H1 (cell line): ENCODE measurements at regions not wholly inside any gene's neighbourhood (a gene's known extent, or its start where the extent isn't known, plus 50 kb on each side); places are given as distances from the start of the nearest gene placed in this dataset.

ENCODE experiments used
- CTCF ChIA-PET: fragments of 300-600 bp; sonication (Branson Sonifier 250); formaldehyde crosslinking; loops from one replicate; lab custom pipeline; 2021; ENCODE audit not compliant: partially characterized antibody; lab: Charles Lee
- POLR2A ChIA-PET: fragments of 300-600 bp; sonication (Branson Sonifier 250); formaldehyde crosslinking; loops from one replicate; lab custom pipeline; 2021; ENCODE audit warnings: inconsistent platforms; ENCODE audit not compliant: partially characterized antibody; lab: Charles Lee
- DNase-seq, 2 experiments: peaks; one replicate each; pipeline versions ENCODE4 v3.0.0 to v3.0.0-alpha.2; 2010 to 2022; ENCODE audit warnings: low spot score in 2 of 2, low read depth in 1 of 2, mixed read lengths in 1 of 2
- FAIRE-seq: peaks from 2 replicates; lab custom pipeline; 2011; peaks lifted over from hg19 to GRCh38; lab: Jason Lieb, UNC
- H2AFZ ChIP-seq: 2 replicates; pipeline ENCODE4 v1.8.1; 2012; ENCODE audit warnings: low read length, inconsistent platforms
- H2AK5ac ChIP-seq: 2 replicates; pipeline ENCODE4 v1.6.1; 2013; ENCODE audit warnings: low read depth, low read length
- H2BK120ac ChIP-seq: replicated peaks from 2 replicates; pipeline ENCODE3; 2013; ENCODE audit warnings: low read depth, low read length, inconsistent platforms
- H2BK12ac ChIP-seq: 2 replicates; pipeline ENCODE4 v1.6.1; 2013; ENCODE audit warnings: low read depth, low read length
- H2BK15ac ChIP-seq: 2 replicates; pipeline ENCODE4 v1.6.1; 2013; ENCODE audit warnings: low read length
- H2BK20ac ChIP-seq: 2 replicates; pipeline ENCODE4 v1.6.1; 2013; ENCODE audit warnings: low read length
- H2BK5ac ChIP-seq: 2 replicates; pipeline ENCODE4 v1.6.1; 2013; ENCODE audit warnings: low read depth, low read length
- H3K14ac ChIP-seq: 2 replicates; pipeline ENCODE4 v1.6.1; 2013; ENCODE audit warnings: inconsistent platforms; ENCODE audit not compliant: insufficient read length
- H3K18ac ChIP-seq: 2 replicates; pipeline ENCODE4 v1.6.1; 2013; ENCODE audit warnings: low read length; ENCODE audit errors: extremely low read depth
- H3K23ac ChIP-seq: 2 replicates; pipeline ENCODE4 v1.6.1; 2013; ENCODE audit warnings: inconsistent platforms; ENCODE audit not compliant: insufficient read length
- H3K23me2 ChIP-seq: 2 replicates; pipeline ENCODE4 v1.6.1; 2013; ENCODE audit warnings: low read depth, low read length
- H3K27ac ChIP-seq: 2 replicates; pipeline ENCODE4 v1.6.1; 2011; ENCODE audit warnings: low read depth, low read length, inconsistent platforms
- H3K27me3 ChIP-seq, 4 experiments: replicated peaks in 1 of 4; 1 replicate in 1 of 4; 2 replicates in 3 of 4; pipeline versions ENCODE4 v1.6.1 to v1.8.1; 2011 to 2013; ENCODE audit warnings: low read length in 3 of 4, mild to moderate bottlenecking in 3 of 4, inconsistent platforms in 2 of 4, mixed read lengths in 2 of 4, moderate library complexity in 1 of 4; ENCODE audit not compliant: control insufficient read depth in 3 of 4, insufficient read depth in 3 of 4; ENCODE audit errors: extremely low read depth in 1 of 4
- H3K36me3 ChIP-seq, 4 experiments: 2 replicates each; pipeline versions ENCODE4 v1.6.1 to v1.8.1; 2011 to 2013; ENCODE audit warnings: mild to moderate bottlenecking in 4 of 4, low read length in 3 of 4, moderate library complexity in 2 of 4, control low read depth in 1 of 4, inconsistent platforms in 1 of 4; ENCODE audit not compliant: insufficient read depth in 4 of 4, control insufficient read depth in 2 of 4
- H3K4ac ChIP-seq: replicated peaks from 2 replicates; pipeline ENCODE3; 2013; ENCODE audit warnings: low read length, low read depth, mixed read lengths, inconsistent platforms; ENCODE audit not compliant: insufficient read length
- H3K4me1 ChIP-seq, 4 experiments: replicated peaks in 1 of 4; 1 replicate in 1 of 4; 2 replicates in 3 of 4; pipeline versions ENCODE4 v1.6.1 to v1.8.1; 2011 to 2013; ENCODE audit warnings: low read length in 3 of 4, inconsistent platforms in 2 of 4, mixed read lengths in 1 of 4; ENCODE audit not compliant: insufficient read depth in 4 of 4, control insufficient read depth in 3 of 4
- H3K4me2 ChIP-seq, 2 experiments: 2 replicates each; pipeline versions ENCODE4 v1.6.1 to v1.8.1; 2011 to 2013; ENCODE audit warnings: low read depth in 2 of 2, low read length in 2 of 2, control low read depth in 1 of 2, inconsistent platforms in 1 of 2, mild to moderate bottlenecking in 1 of 2; ENCODE audit not compliant: insufficient read depth in 1 of 2
- H3K4me3 ChIP-seq, 4 experiments: fragments of 200-600, 300-600 bp in 1 of 4; sonication (generic), shearing (Covaris generic), sonication (Bioruptor Twin) in 1 of 4; 2 replicates each; pipeline versions ENCODE4 v1.5.1 to v1.8.1; 2011 to 2016; ENCODE audit warnings: low read length in 4 of 4, low read depth in 3 of 4, control low read depth in 2 of 4, inconsistent platforms in 2 of 4, mild to moderate bottlenecking in 2 of 4, mixed read lengths in 1 of 4, moderate library complexity in 1 of 4; ENCODE audit not compliant: insufficient read depth in 2 of 4; ENCODE audit errors: extremely low read depth in 1 of 4
- H3K56ac ChIP-seq: replicated peaks from 2 replicates; pipeline ENCODE3; 2013; ENCODE audit warnings: low read depth, mild to moderate bottlenecking, mixed read lengths, low read length, inconsistent platforms; ENCODE audit not compliant: insufficient read length
- H3K79me1 ChIP-seq: 2 replicates; pipeline ENCODE4 v1.6.1; 2013; ENCODE audit warnings: low read depth, low read length, control low read depth
- H3K79me2 ChIP-seq, 2 experiments: 2 replicates each; pipeline versions ENCODE4 v1.6.1 to v1.8.1; 2012 to 2013; ENCODE audit warnings: low read length in 2 of 2, mild to moderate bottlenecking in 2 of 2, inconsistent platforms in 1 of 2; ENCODE audit not compliant: insufficient read depth in 2 of 2, control insufficient read depth in 1 of 2
- H3K9ac ChIP-seq, 4 experiments: replicated peaks in 1 of 4; 1 replicate in 1 of 4; 2 replicates in 3 of 4; pipeline versions ENCODE4 v1.6.1 to v1.8.1; 2011 to 2013; ENCODE audit warnings: low read depth in 3 of 4, low read length in 3 of 4, control low read depth in 2 of 4, mild to moderate bottlenecking in 2 of 4, moderate library complexity in 2 of 4, inconsistent platforms in 1 of 4; ENCODE audit errors: extremely low read depth in 1 of 4
- H3K9me3 ChIP-seq, 2 experiments: 2 replicates each; pipeline versions ENCODE4 v1.6.1 to v1.8.1; 2012 to 2013; ENCODE audit warnings: mild to moderate bottlenecking in 2 of 2, moderate library complexity in 2 of 2, control low read depth in 1 of 2, inconsistent platforms in 1 of 2, low read depth in 1 of 2, low read length in 1 of 2, mixed read lengths in 1 of 2; ENCODE audit not compliant: insufficient read depth in 2 of 2
- H4K20me1 ChIP-seq, 2 experiments: replicated peaks in 1 of 2; 2 replicates each; pipeline versions ENCODE3 to v1.8.1; 2011 to 2013; ENCODE audit warnings: inconsistent platforms in 2 of 2, low read length in 2 of 2, mild to moderate bottlenecking in 1 of 2; ENCODE audit not compliant: insufficient read depth in 2 of 2, control insufficient read depth in 1 of 2
- H4K5ac ChIP-seq: 2 replicates; pipeline ENCODE4 v1.6.1; 2013; ENCODE audit warnings: low read length, low read depth, mixed read lengths, inconsistent platforms; ENCODE audit not compliant: insufficient read length
- H4K8ac ChIP-seq: 2 replicates; pipeline ENCODE4 v1.8.0; 2013; ENCODE audit warnings: mild to moderate bottlenecking, moderate library complexity, low read length, inconsistent platforms; ENCODE audit not compliant: insufficient read depth; ENCODE audit errors: extremely low read depth
- H4K91ac ChIP-seq: replicated peaks from 2 replicates; pipeline ENCODE3; 2013; ENCODE audit warnings: low read length, mixed read lengths, inconsistent platforms; ENCODE audit not compliant: insufficient read length
- CBX8 ChIP-seq: fragments of 300-800, 300-1000 bp; sonication (generic); IDR thresholded peaks from 2 replicates; pipeline ENCODE4 v1.7.1; 2016; ENCODE audit warnings: low read depth, low read length, borderline replicate concordance
- NRF1 ChIP-seq: IDR thresholded peaks from 2 replicates; pipeline ENCODE4 v1.6.1; 2011; ENCODE audit warnings: mild to moderate bottlenecking, low read depth, low read length, improper control_type of control experiment
- RXRA ChIP-seq: IDR thresholded peaks from 2 replicates; pipeline ENCODE4 v1.6.1; 2011; ENCODE audit warnings: low read depth, mild to moderate bottlenecking, low read length, moderate library complexity; ENCODE audit not compliant: insufficient read depth
- SIX5 ChIP-seq: IDR thresholded peaks from 2 replicates; pipeline ENCODE4 v1.6.1; 2011; ENCODE audit warnings: mild to moderate bottlenecking, low read depth, low read length
- WGBS, 2 experiments: shearing (Covaris generic) in 1 of 2; methylation state at CpG; one replicate each; pipeline versions ENCODE4 v1.1.6 to v1.1.7; 2013 to 2015; ENCODE audit warnings: low lambda C conversion rate in 2 of 2, mixed read lengths in 2 of 2, inconsistent platforms in 1 of 2, low coverage in 1 of 2, missing lambda C conversion rate in 1 of 2; ENCODE audit not compliant: insufficient replicate concordance in 2 of 2, insufficient coverage in 1 of 2, insufficient read length in 1 of 2; ENCODE audit errors: extremely low coverage in 1 of 2, missing lambda C conversion rate in 1 of 2; 5-methylcytosine and 5-hydroxymethylcytosine counted together

DNA sequence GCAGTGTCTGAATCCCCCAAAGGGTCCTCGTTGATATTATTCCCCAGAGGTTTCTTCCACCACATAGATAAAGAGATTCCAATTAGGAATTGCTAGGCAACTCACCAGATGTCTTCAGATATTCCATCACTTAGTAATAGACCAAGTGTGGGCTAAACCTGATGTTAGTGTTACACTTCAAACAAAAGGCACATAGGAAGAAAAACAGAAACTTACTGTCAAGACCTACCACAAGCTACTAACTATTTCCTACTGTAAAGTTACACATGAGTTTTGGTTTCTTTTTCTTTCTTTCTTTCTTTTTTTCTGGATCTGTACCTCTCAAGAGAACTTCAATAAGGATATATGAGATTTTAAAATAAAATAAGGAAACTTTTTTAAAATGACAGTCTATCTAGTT is 879.1 kb upstream of the NEGR1 start:
- ChIA-PET CTCF (interaction anchor here (1.2 kb wide), 1 partner anchor 45 kb away, joined by 3 read pairs; no protein-coding TSS in a partner anchor), POLR2A (no interaction called here)
- no peaks in the 10 kb centered on the region for H3K9me3 ChIP-seq
- H2BK120ac ChIP-seq, result no peak overlapping the region
- H3K79me2 ChIP-seq, result no peaks in the 10 kb centered on the region
- no peaks in the 10 kb centered on the region for H3K36me3 ChIP-seq
- no peaks in the 10 kb centered on the region for H3K23me2 ChIP-seq
- no peak overlapping the region for H3K4ac ChIP-seq
- H3K4me3 ChIP-seq, result no peak overlapping the region
- H3K56ac ChIP-seq, result no peak overlapping the region
- H2BK20ac ChIP-seq, result no peak overlapping the region
- no peak overlapping the region for H2AFZ ChIP-seq
- no peak for FAIRE-seq
- no peak overlapping the region for H2BK15ac ChIP-seq
- no peak overlapping the region for H2BK12ac ChIP-seq
- no peak overlapping the region for H3K27ac ChIP-seq
- H3K18ac ChIP-seq, result no peak overlapping the region
- TF ChIP-seq CBX8 (no peak), RXRA (no peak), NRF1 (no peak), SIX5 (no peak)
- TF ChIP-seq, all 59 proteins: peak for 0
- Histone ChIP-seq H4K5ac (no peak overlapping the region), H4K91ac (no peak overlapping the region), H4K20me1 (no peaks in the 10 kb centered on the region), H3K27me3 (no peaks in the 10 kb centered on the region), H3K14ac (no peak overlapping the region), H4K8ac (no peak overlapping the region), H2AK5ac (no peak overlapping the region), H3K79me1 (no peaks in the 10 kb centered on the region), H2BK5ac (no peak overlapping the region), H3K4me2 (no peak overlapping the region), H3K4me1 (no peaks in the 10 kb centered on the region), H3K23ac (no peak overlapping the region), H3K9ac (no peak overlapping the region)
- 91% methylated on average over 1 of the region's 1 CpG; no CpG with 5 or more reads in 1 of the 2 experiments for WGBS, 2 experiments
- DNase-seq, result no peak
